Gastrocnemius medialis (tissue), 4 donors: ENCODE measurements at regions not wholly inside any gene's neighbourhood (a gene's known extent, or its start where the extent isn't known, plus 50 kb on each side); places are given as distances from the start of the nearest gene placed in this dataset.

ENCODE experiments used
- ATAC-seq, 2 donors: fragments of 150-250 bp; one replicate each; pipeline ENCODE4 v1.9.1; 2016
- DNase-seq, 2 donors: peaks; one replicate each; pipeline ENCODE4 v3.0.0-alpha.2; 2019
- H3K27ac ChIP-seq, 4 donors: fragments of 200-600 bp; sonication (generic); 1 replicate in 1 of 4; 2 replicates in 3 of 4; pipeline ENCODE4 v1.5.1; 2016 to 2018; ENCODE audit warnings: mild to moderate bottlenecking in 2 of 4, moderate library complexity in 1 of 4
- H3K27me3 ChIP-seq, 3 donors: fragments of 200-600 bp; sonication (generic) in 2 of 3; 1 replicate in 1 of 3; 2 replicates in 2 of 3; pipeline versions ENCODE4 v1.5.1 to v1.6.0; 2016 to 2019; ENCODE audit warnings: mild to moderate bottlenecking in 1 of 3, moderate library complexity in 1 of 3
- H3K36me3 ChIP-seq, 2 donors: fragments of 200-600 bp; sonication (generic) in 1 of 2; one replicate each; pipeline ENCODE4 v1.5.1; 2017 to 2018
- H3K4me1 ChIP-seq, 2 donors: fragments of 200-600 bp; sonication (generic) in 1 of 2; one replicate each; pipeline ENCODE4 v1.5.1; 2016 to 2017; ENCODE audit warnings: mild to moderate bottlenecking in 2 of 2
- H3K4me3 ChIP-seq, 4 donors: fragments of 200-600 bp; sonication (generic) in 3 of 4; 1 replicate in 1 of 4; 2 replicates in 3 of 4; pipeline ENCODE4 v1.5.1; 2016 to 2019; ENCODE audit warnings: mild to moderate bottlenecking in 2 of 4
- H3K9me3 ChIP-seq, 3 donors: fragments of 200-600 bp; sonication (generic) in 2 of 3; 1 replicate in 1 of 3; 2 replicates in 2 of 3; pipeline ENCODE4 v1.5.1; 2016 to 2019
- POLR2A ChIP-seq, 2 donors: fragments of 450-650 bp; IDR thresholded peaks; one replicate each; pipeline ENCODE4 v1.6.1; 2017; ENCODE audit warnings: antibody characterized with exemption in 2 of 2, mild to moderate bottlenecking in 2 of 2, moderate library complexity in 2 of 2
- in situ Hi-C, 4 donors: fragments of 200-750 bp; cut with MboI; loops; one replicate each; pipeline versions ENCODE4 v1.15.0 to v1.8.0; 2017; ENCODE audit warnings: low sequenced_read_pairs in 4 of 4
- intact Hi-C: fragments of 100-400 bp; cut with DNase I; formaldehyde crosslinking; loops from one replicate; pipeline ENCODE4 v1.15.1; 2023; ENCODE audit warnings: low total_unique reads
- TF ChIP-seq, protein P1 (sequence below), 5 experiments: fragments of 450-650 bp in 3 of 5; fragments of 200-600 bp in 2 of 5; sonication (generic) in 2 of 5; IDR thresholded peaks in 4 of 5; conservative IDR thresholded peaks in 1 of 5; 1 replicate in 4 of 5; 2 replicates in 1 of 5; pipeline ENCODE4 v1.5.1; 2016 to 2019; ENCODE audit warnings: antibody characterized with exemption in 5 of 5, mild to moderate bottlenecking in 3 of 5, moderate library complexity in 3 of 5

DNA sequence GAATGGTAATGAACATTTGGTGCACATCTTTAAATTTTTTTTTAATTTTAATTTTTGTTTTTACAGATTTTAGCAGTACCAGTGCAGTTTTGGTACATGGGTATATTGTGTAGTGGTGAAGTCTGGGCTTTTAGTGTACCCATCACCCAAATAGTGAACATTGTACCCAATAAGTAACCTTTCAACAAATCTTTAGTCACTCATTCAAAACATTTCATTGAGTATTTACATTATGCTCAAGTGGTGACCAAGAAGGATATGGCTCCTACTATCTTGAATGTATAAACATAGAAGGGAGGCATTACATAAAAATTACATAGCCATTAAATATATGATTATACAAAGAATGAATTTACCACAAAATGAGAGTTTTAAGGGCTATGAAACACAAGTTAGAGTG lies 223.3 kb downstream of the SPRY1 start:
- no peak for DNase-seq
- no peaks in the 10 kb centered on the region for H3K27me3 ChIP-seq
- H3K9me3 ChIP-seq = no peaks in the 10 kb centered on the region
- H3K4me1 ChIP-seq = peaks cover 10 to 29% of the 10 kb centered on the region in 2 donors
- no peaks in the 10 kb centered on the region for H3K36me3 ChIP-seq
- peak overlapping the region in 1 of 4 donors; percentile 37 for H3K27ac ChIP-seq
- ATAC-seq = no peak
- in situ Hi-C loops (no loop called here), intact Hi-C loops (no loop called here)
- TF ChIP-seq POLR2A (IDR thresholded peaks at IDR 0.05) = no peak
- TF ChIP-seq, protein P1, sequence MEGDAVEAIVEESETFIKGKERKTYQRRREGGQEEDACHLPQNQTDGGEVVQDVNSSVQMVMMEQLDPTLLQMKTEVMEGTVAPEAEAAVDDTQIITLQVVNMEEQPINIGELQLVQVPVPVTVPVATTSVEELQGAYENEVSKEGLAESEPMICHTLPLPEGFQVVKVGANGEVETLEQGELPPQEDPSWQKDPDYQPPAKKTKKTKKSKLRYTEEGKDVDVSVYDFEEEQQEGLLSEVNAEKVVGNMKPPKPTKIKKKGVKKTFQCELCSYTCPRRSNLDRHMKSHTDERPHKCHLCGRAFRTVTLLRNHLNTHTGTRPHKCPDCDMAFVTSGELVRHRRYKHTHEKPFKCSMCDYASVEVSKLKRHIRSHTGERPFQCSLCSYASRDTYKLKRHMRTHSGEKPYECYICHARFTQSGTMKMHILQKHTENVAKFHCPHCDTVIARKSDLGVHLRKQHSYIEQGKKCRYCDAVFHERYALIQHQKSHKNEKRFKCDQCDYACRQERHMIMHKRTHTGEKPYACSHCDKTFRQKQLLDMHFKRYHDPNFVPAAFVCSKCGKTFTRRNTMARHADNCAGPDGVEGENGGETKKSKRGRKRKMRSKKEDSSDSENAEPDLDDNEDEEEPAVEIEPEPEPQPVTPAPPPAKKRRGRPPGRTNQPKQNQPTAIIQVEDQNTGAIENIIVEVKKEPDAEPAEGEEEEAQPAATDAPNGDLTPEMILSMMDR (IDR thresholded peaks at IDR 0.05 in 4 of 5, conservative IDR thresholded peaks at IDR 0.05 in 1 of 5) = no peak
- H3K4me3 ChIP-seq = no peak overlapping the region

DNA sequence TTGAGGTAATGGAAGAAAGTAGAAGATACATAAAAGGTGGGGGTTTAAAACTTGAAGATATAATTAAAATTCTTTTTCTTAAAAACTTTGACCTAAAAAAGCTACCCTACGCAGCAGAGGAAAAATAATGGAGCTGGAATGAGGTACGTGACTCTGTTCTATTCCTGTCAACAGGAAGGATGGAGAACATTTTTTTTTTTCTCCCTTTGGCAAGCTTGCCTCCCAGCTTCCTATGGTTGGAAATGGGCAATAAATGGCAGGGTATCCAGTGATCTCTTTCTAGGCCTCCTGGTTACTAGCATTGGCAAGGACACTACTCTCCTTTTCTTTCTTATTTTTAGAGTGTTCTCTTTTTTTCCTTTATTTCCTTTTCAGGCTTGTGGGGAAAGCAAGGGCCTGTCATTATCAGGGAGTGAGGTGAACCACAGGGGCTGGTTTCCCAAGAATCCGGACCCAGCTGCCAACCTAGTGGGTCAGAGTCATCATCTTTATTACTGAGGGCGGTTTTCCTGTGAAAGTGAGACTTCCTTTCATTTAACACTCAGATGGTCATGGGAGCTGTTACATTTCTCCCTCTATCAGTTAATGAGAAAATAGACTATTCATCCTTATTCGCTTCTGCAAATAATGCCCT lies 224.6 kb downstream of the SPRY1 start:
- ATAC-seq (peak; percentile 33 to 63), DNase-seq (no peak)
- in situ Hi-C loops (no loop called here), intact Hi-C loops (no loop called here)
- H3K4me1 ChIP-seq = peaks cover 10 to 27% of the 10 kb centered on the region in 2 donors
- H3K4me3 ChIP-seq = no peak overlapping the region
- H3K36me3 ChIP-seq = no peaks in the 10 kb centered on the region
- TF ChIP-seq POLR2A (IDR thresholded peaks at IDR 0.05) = no peak
- no peaks in the 10 kb centered on the region for H3K27me3 ChIP-seq
- no peaks in the 10 kb centered on the region for H3K9me3 ChIP-seq
- peak overlapping the region; percentile 30 to 56 (median 42) for H3K27ac ChIP-seq

GRCh38 chr4:123622572-123622971 lies 226.0 kb downstream of the SPRY1 start:
- ATAC-seq (no peak), DNase-seq (no peak)
- Histone ChIP-seq H3K4me1 (peaks cover under 1 to 15% of the 10 kb centered on the region in 2 donors), H3K4me3 (no peak overlapping the region), H3K27ac (no peak overlapping the region), H3K9me3 (no peaks in the 10 kb centered on the region), H3K27me3 (no peaks in the 10 kb centered on the region), H3K36me3 (no peaks in the 10 kb centered on the region)
- no peak for TF ChIP-seq POLR2A (IDR thresholded peaks at IDR 0.05)
- TF ChIP-seq, protein P1 (IDR thresholded peaks at IDR 0.05 in 4 of 5, conservative IDR thresholded peaks at IDR 0.05 in 1 of 5) = no peak
- intact Hi-C loops (no loop called here), in situ Hi-C loops (no loop called here)

- no peak overlapping the region for H3K27ac ChIP-seq
- in situ Hi-C loops (no loop called here), intact Hi-C loops (no loop called here)
- no peak for TF ChIP-seq POLR2A (IDR thresholded peaks at IDR 0.05)
- TF ChIP-seq, protein P1 (IDR thresholded peaks at IDR 0.05 in 4 of 5, conservative IDR thresholded peaks at IDR 0.05 in 1 of 5) = no peak
- ATAC-seq (no peak), DNase-seq (no peak)
- no peaks in the 10 kb centered on the region for H3K9me3 ChIP-seq
- no peak overlapping the region for H3K4me3 ChIP-seq
- no peaks in the 10 kb centered on the region for H3K27me3 ChIP-seq
- H3K36me3 ChIP-seq = no peaks in the 10 kb centered on the region
- peaks cover 0 to 15% of the 10 kb centered on the region in 2 donors for H3K4me1 ChIP-seq
Measured at GRCh38 chr4:123623611-123624010, 227.0 kb downstream of the SPRY1 start.

DNA sequence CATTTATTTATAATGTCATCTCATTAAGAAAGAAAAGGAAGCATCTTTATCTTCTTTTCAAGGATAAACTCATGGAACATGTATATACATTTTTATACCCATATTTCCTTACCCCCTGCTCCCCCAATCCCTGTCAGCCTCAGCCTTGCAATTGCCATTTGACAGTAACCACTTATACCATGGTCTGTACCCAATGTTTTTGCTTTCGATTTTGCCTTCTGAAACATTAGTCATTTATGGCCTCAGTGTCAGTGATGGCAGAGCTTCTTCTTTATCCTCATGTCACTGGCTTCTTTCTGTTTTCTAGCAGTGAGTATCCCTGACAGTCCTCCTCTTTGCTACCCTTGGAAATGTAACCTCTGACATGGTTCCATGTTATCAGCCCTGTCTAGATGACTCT lies 228.4 kb downstream of the SPRY1 start:
- H3K27me3 ChIP-seq = no peaks in the 10 kb centered on the region
- H3K27ac ChIP-seq = no peak overlapping the region
- ATAC-seq (no peak), DNase-seq (no peak)
- H3K9me3 ChIP-seq = no peaks in the 10 kb centered on the region
- no peak for TF ChIP-seq POLR2A (IDR thresholded peaks at IDR 0.05)
- TF ChIP-seq, protein P1 (IDR thresholded peaks at IDR 0.05 in 4 of 5, conservative IDR thresholded peaks at IDR 0.05 in 1 of 5) = no peak
- H3K4me3 ChIP-seq = no peak overlapping the region
- H3K4me1 ChIP-seq = peaks cover 0 to 15% of the 10 kb centered on the region in 2 donors
- no peaks in the 10 kb centered on the region for H3K36me3 ChIP-seq
- in situ Hi-C loops = no loop called here
- intact Hi-C loops = no loop called here
